CD4-positive, alpha-beta T cell treated with Interferon gamma for 1 hour (primary cell): ENCODE measurements at regions not wholly inside any gene's neighbourhood (a gene's known extent, or its start where the extent isn't known, plus 50 kb on each side); places are given as distances from the start of the nearest gene placed in this dataset.

ENCODE experiments used
- DNase-seq: peaks from one replicate; pipeline ENCODE4 v3.0.0-alpha.2; 2020

- no peak for DNase-seq
Measured at GRCh38 chr21:34192646-34193285, 119.4 kb downstream of the MRPS6 start.

- no peak for DNase-seq
Measured at GRCh38 chr21:34195335-34195734, 122.0 kb downstream of the MRPS6 start.

GRCh38 chr21:34196996-34197395, 123.6 kb downstream of the MRPS6 start:
- no peak for DNase-seq

- no peak for DNase-seq
Measured at GRCh38 chr21:34197561-34197960, 124.2 kb downstream of the MRPS6 start.

- no peak for DNase-seq
Measured at GRCh38 chr21:34198231-34199120, 125.1 kb downstream of the MRPS6 start.

- DNase-seq = no peak
Measured at GRCh38 chr21:34199121-34199910, 125.9 kb downstream of the MRPS6 start.

- peak; percentile 36 for DNase-seq
Measured at GRCh38 chr21:34200288-34200905, 127.0 kb downstream of the MRPS6 start.

- DNase-seq = peak; percentile 30
Measured at GRCh38 chr21:34201001-34201400, 127.6 kb downstream of the MRPS6 start.

GRCh38 chr21:34201481-34201858, 128.1 kb downstream of the MRPS6 start:
- DNase-seq = no peak

GRCh38 chr21:34202553-34203372, 129.4 kb downstream of the MRPS6 start:
- no peak for DNase-seq

GRCh38 chr21:34203851-34204420, 130.6 kb downstream of the MRPS6 start:
- no peak for DNase-seq

GRCh38 chr21:34204481-34205439, 131.4 kb downstream of the MRPS6 start:
- DNase-seq = no peak

- DNase-seq = no peak
Measured at GRCh38 chr21:34205811-34206571, 132.6 kb downstream of the MRPS6 start.

- DNase-seq = no peak
Measured at GRCh38 chr21:34213959-34214358, 140.6 kb downstream of the MRPS6 start.

- DNase-seq = no peak
Measured at GRCh38 chr21:34215501-34215900, 142.1 kb downstream of the MRPS6 start.

GRCh38 chr21:34215911-34216717, 142.7 kb downstream of the MRPS6 start:
- DNase-seq = no peak

- no peak for DNase-seq
Measured at GRCh38 chr21:34216718-34217032, 143.3 kb downstream of the MRPS6 start.

GRCh38 chr21:34217263-34217662, 143.9 kb downstream of the MRPS6 start:
- DNase-seq = no peak
